Right cardiac atrium (tissue), 5 donors: ENCODE measurements at regions not wholly inside any gene's neighbourhood (a gene's known extent, or its start where the extent isn't known, plus 50 kb on each side); places are given as distances from the start of the nearest gene placed in this dataset.
"Not testable (repeated sequence)": the region's sequence is repeated elsewhere in the genome, so short reads cannot be mapped to it uniquely, and the experiment has no call there.

Experiments used
- ATAC-seq, 2 donors: fragments of 200-7000 bp; cut with Tn5 transposase; one replicate each; pipeline versions ENCODE4 v1.8.0 to v1.9.1; 2020; ENCODE audit warnings: moderate library complexity in 2 of 2, mild to moderate bottlenecking in 1 of 2
- DNase-seq, 3 donors: peaks; one replicate each; pipeline ENCODE4 v3.0.0-alpha.2; 2020
- H3K27ac ChIP-seq: one replicate; pipeline ENCODE4 v1.5.1; 2013; ENCODE audit warnings: mild to moderate bottlenecking, low read length, control low read depth, moderate library complexity
- H3K27me3 ChIP-seq: one replicate; pipeline ENCODE4 v1.6.1; 2013; ENCODE audit not compliant: control insufficient read depth, insufficient read depth
- H3K4me1 ChIP-seq: one replicate; pipeline ENCODE4 v1.6.1; 2013; ENCODE audit warnings: low read length; ENCODE audit not compliant: control insufficient read depth, insufficient read depth
- H3K4me3 ChIP-seq: one replicate; pipeline ENCODE4 v1.5.1; 2013; ENCODE audit warnings: low read length, control low read depth
- H3K9me3 ChIP-seq: one replicate; pipeline ENCODE4 v1.6.1; 2013; ENCODE audit warnings: low read length; ENCODE audit not compliant: control insufficient read depth
- WGBS: extraction: QIAGEN DNeasy Blood & Tissue Kit; methylation state at CpG from one replicate; pipeline ENCODE4 v1.1.7; 2013; 5-methylcytosine and 5-hydroxymethylcytosine counted together
- intact Hi-C, 4 donors: fragments of 100-400 bp; cut with DNase I; formaldehyde crosslinking; loops; one replicate each; pipeline versions ENCODE4 v1.11.0 to v1.14.0; 2022 to 2023
- donor health status: healthy with polysubstance abuse.
- donor health status: DM: no; HTN: yes; CAD: no.
- donor health status: DM: no; HTN: no; CAD: no.
- donor health status: DM: no; HTN: yes; CAD: no; lungs with severe emphysema.
- donor health status: DM: yes; HTN: yes; CAD: no.

DNA sequence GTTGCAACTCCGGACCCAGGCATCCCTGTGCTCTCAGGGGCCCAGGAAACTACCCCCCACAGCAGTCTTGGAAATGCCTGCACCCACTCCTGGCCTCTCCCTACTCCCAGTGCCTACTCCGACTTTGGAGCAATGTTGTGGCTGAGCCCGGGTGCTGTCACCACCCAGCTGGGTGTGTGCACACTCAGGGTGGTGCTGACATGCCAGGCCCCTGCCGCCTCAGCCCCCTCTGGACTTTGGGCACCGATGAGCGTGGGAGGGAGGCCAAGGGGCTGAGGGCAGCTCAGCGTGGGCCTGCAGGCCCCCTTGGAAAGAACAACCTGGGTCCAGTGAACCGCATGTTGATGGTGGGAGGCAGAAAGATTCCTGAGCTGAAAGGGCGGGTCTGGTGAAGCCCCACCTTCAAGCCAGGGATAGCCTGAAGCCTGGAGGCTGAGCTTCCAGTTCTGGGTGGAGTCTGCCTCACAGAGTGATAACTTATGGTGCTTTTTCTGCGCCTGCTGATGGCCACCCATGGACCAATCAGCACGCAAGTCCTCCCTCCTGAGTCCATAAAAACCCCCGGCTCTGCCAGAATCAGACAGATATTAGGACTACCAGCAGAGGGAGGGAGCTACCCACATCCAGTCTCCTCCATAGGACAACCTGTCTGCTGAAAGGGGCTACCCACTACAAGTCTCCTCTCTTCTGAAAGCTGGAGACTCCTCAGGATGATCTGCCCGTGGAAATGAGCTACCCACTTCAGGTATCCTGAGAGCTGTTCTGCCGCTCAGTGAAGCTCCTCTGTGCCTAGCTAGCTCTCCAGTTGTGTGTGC lies 380.4 kb upstream of the SORCS1 start:
- ATAC-seq (no peak), DNase-seq (peak in 1 of 3 donors; percentile 39)
- H3K9me3 ChIP-seq: no peaks in the 10 kb centered on the region
- no peak overlapping the region for H3K27ac ChIP-seq
- H3K27me3 ChIP-seq: no peaks in the 10 kb centered on the region
- 87% methylated on average over 14 of the region's 14 CpGs for WGBS
- no peak overlapping the region for H3K4me3 ChIP-seq
- intact Hi-C loops: no loop called here
- no peaks in the 10 kb centered on the region for H3K4me1 ChIP-seq

DNA sequence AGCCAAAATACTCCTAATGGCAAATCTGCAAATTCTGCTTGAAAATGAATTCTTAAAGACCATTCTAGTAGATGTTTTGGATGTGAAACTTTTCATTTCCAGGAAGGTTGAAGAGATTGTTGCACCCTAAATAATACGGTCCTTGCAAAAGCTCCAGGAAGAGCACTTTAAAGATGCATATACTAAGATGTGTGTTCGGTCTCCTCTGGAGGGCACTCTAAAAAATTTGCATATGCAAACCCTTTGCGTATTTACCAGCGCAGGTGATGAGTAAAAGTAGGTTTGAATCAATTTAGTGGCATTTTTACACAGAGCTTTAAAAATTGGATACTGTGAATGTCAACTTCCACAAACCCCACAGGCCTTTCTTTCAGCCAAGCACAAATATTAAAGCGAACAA lies 378.1 kb upstream of the SORCS1 start:
- no peak overlapping the region for H3K4me3 ChIP-seq
- intact Hi-C loops: no loop called here
- H3K9me3 ChIP-seq: no peaks in the 10 kb centered on the region
- no peak overlapping the region for H3K27ac ChIP-seq
- no peaks in the 10 kb centered on the region for H3K27me3 ChIP-seq
- WGBS: 71% methylated on average over 5 of the region's 5 CpGs
- ATAC-seq (no peak), DNase-seq (no peak)
- no peaks in the 10 kb centered on the region for H3K4me1 ChIP-seq

DNA sequence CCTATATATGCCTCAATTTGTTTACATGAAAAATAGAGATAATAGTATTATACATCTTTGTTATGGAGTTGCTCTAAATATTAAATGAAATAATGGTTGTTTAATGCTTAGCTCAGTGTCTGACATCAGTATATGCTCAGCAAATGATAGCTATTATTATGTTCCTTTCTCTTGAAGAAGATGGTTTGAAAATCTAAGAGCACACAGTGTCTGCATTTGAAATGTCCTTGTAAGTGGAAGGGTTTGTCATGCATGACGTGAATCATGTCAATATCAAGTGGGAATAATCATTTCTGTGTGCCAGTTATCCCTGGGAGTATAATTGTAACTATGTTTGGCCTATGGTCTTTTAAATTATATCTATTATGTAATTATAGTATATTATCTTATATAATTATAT lies 377.5 kb upstream of the SORCS1 start:
- ATAC-seq: no peak
- Histone ChIP-seq H3K4me3 (no peak overlapping the region), H3K9me3 (no peaks in the 10 kb centered on the region), H3K27ac (no peak overlapping the region), H3K27me3 (no peaks in the 10 kb centered on the region), H3K4me1 (no peaks in the 10 kb centered on the region)
- intact Hi-C loops: no loop called here
- 79% methylated on average over 1 of the region's 1 CpG for WGBS
- DNase-seq: no peak

DNA sequence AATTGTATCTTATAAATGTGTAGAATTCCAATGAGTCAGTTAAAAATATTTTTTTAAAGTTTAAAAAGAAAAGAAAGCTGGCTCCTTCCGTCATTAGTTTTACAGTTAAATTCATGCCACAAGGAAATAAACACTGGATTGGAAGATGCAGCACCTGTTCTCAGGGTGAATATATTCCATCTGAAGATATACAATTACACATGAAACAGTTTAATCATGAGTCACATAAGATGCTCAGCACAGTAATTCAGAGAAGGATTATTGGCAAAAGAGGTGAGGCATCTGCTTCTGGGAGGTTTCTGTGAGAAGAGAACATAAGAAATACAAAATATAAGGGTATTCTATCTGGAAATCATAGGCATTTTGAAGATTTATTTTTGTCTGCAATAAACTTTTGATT lies 376.5 kb upstream of the SORCS1 start:
- no peaks in the 10 kb centered on the region for H3K4me1 ChIP-seq
- DNase-seq (no peak), ATAC-seq (no peak)
- H3K27ac ChIP-seq: no peak overlapping the region
- intact Hi-C loops: no loop called here
- no peak overlapping the region for H3K4me3 ChIP-seq
- H3K27me3 ChIP-seq: no peaks in the 10 kb centered on the region
- WGBS: 89% methylated on average over 1 of the region's 1 CpG
- no peaks in the 10 kb centered on the region for H3K9me3 ChIP-seq

DNA sequence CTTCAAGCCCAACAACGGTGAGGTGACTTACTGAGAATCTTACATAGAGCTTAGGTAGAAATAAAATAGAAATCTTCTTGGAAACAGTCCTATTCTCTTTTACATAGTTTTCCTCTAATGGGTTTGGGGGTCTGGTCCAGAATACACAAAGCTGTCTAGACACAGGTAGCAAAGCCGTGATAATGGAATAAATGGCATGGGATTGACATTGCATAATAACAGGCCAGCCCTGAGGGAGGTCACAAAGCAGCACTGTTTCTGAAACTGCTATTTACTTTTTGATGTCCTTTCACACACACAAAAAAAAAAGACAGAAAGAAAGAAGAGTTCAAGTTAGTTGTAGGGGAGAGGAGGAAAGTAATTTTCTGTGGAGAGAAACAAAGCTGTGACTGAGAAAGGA lies 364.8 kb upstream of the SORCS1 start:
- WGBS: 73% methylated on average over 2 of the region's 2 CpGs
- intact Hi-C loops: no loop called here
- DNase-seq: no peak

DNA sequence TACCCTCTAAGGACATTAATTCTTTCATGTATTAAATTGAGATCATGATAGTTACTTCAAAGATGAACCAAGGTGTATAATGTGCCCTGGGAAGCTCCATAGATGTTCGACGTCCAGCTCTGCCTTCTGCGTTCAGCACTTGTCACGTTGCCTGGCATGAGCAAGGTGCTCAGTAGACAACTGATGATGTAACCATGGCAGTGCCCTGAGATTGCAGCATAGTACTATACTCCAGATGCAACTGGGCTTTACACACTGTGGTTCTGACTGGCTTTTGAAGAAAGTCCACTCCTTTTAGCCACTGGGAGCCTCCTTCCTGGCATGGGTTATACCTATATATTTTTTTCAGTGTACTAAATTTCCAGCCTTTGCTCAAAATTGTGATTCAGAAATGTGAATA lies 355.8 kb upstream of the SORCS1 start:
- intact Hi-C loops: no loop called here

More for the DNA sequence above, 364.8 kb upstream of the SORCS1 start:
- no peak overlapping the region for H3K4me3 ChIP-seq
- H3K27ac ChIP-seq: no peak overlapping the region
- no peaks in the 10 kb centered on the region for H3K27me3 ChIP-seq
- H3K9me3 ChIP-seq: no peaks in the 10 kb centered on the region
- ATAC-seq: no peak
- no peaks in the 10 kb centered on the region for H3K4me1 ChIP-seq

DNA sequence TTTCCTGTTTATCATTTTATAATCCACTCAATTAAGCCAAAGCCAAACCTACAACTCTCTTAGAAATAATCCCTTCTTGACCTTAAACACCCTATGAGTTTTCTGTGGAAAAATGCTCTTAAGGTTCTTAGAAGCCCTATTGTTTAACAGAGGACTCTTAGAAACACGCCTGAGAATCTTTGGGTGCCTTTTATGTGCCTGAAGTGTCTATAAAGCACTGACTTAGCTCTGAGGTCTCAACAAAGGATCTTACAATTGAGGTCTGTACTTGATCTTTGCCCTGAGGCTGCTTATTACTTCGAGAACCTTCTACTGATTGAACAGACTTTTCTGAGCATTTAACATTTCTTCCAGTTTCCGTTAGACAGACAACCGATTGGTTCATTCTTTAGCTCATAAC lies 353.3 kb upstream of the SORCS1 start:
- Histone ChIP-seq H3K9me3 (no peaks in the 10 kb centered on the region), H3K4me3 (no peak overlapping the region), H3K27ac (no peak overlapping the region), H3K4me1 (no peaks in the 10 kb centered on the region), H3K27me3 (no peaks in the 10 kb centered on the region)
- WGBS: 80% methylated on average over 4 of the region's 4 CpGs
- DNase-seq (no peak), ATAC-seq (no peak)
- intact Hi-C loops: no loop called here

More for the DNA sequence above, 355.8 kb upstream of the SORCS1 start:
- ATAC-seq (no peak), DNase-seq (no peak)
- H3K27me3 ChIP-seq: no peaks in the 10 kb centered on the region
- no peaks in the 10 kb centered on the region for H3K4me1 ChIP-seq
- no peaks in the 10 kb centered on the region for H3K9me3 ChIP-seq
- no peak overlapping the region for H3K27ac ChIP-seq
- no peak overlapping the region for H3K4me3 ChIP-seq
- 84% methylated on average over 4 of the region's 4 CpGs for WGBS

DNA sequence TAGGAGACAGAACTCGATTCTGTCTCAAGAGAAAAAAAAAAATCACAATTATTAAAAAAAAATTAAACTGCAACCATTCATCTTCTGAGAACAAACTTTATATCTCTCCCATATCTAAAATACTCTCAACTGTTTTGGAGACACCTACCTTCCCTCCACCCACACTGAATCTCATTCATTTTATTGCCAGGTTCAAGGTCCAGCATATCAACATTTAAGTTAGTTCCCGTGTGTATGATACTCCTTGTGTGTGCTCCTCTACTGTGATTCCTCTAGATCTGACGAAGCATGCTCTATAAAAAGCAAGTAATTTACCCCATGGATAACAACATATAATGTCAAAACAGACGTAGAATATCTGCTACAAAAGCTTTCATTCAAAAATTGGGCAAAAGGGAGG lies 351.8 kb upstream of the SORCS1 start:
- no peak for DNase-seq
- H3K4me1 ChIP-seq: no peaks in the 10 kb centered on the region
- WGBS: 77% methylated on average over 4 of the region's 4 CpGs
- no peak for ATAC-seq
- no peak overlapping the region for H3K27ac ChIP-seq
- no peaks in the 10 kb centered on the region for H3K9me3 ChIP-seq
- H3K27me3 ChIP-seq: no peaks in the 10 kb centered on the region
- intact Hi-C loops: no loop called here
- H3K4me3 ChIP-seq: no peak overlapping the region

DNA sequence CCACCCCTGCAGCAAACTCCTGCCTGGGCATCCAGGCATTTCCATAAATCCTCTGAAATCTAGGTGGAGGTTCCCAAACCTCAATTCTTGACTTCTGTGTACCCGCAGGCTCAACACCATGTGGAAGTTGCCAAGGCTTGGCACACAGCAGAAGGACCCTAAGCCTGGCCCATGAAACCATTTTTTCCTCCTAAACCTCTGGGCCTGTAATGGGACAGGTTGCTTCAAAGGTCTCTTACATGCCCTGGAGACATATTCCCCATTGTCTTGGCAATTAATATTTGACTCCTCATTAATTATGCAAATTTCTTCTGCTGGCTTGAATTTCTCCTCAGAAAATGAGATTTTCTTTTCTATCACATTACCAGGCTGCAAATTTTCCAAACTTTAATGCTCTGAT lies 339.5 kb upstream of the SORCS1 start:
- DNase-seq, H3K27ac ChIP-seq, intact Hi-C loops, H3K9me3 ChIP-seq, H3K4me1 ChIP-seq, ATAC-seq, H3K27me3 ChIP-seq, H3K4me3 ChIP-seq: not testable (repeated sequence)
- WGBS: 46% methylated on average over 1 of the region's 1 CpG

DNA sequence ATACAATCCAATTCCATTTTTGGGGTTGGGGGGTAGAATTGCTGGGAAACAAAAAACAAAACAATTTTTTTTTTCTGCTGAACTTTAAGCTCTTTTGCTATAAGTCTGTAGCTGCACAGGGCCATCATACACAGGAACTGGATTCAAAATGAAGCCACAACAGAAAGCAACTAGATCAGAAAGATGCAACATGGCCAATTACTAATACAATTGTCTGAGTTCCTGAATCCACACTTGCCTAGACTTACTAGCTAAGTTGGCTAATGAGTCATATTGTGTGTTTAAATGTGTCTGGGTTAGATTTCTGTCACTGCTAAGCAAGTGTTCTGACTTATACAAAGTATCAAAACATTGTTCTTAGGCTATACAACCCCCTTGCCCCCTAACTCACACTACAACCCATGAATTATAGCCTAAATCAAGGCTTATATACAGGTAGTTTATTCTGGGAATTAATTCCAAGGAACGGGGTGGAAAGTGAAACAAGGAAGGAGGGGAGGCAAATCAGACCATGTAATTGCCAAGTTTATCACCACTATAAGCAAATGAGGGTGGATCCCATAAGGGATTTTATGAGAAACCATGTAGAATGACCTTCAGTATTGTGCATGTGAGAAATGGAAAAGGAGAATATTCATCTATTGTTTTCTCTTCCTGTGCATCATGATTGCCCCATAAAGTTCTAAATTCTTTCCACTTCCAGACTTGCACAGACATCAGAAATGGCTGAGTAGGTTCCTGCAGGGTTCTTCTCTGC lies 337.9 kb upstream of the SORCS1 start:
- intact Hi-C loops: no loop called here
- no peaks in the 10 kb centered on the region for H3K4me1 ChIP-seq
- WGBS: 73% methylated on average over 1 of the region's 1 CpG
- H3K9me3 ChIP-seq: peaks cover 2% of the 10 kb centered on the region
- ATAC-seq (no peak), DNase-seq (no peak)
- H3K4me3 ChIP-seq: no peak overlapping the region
- no peak overlapping the region for H3K27ac ChIP-seq
- no peaks in the 10 kb centered on the region for H3K27me3 ChIP-seq

DNA sequence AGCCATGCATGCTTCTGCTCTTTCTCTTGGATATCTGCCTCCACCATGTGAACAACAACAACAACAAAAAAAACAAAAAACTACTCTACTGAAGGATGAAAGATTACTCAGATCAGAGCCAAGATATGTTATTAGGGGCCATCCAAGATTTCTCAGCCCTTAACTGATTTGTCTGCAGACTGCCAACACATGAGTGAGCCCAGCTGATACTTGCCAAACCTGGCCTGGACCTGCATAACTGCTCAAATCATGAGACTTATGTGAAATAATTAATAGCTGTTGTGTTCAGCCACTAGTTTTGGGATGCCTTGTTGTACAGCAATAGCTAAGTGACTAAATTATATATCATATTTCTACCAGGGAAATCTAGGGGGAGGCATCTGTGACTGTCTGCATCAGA lies 334.5 kb upstream of the SORCS1 start:
- H3K27ac ChIP-seq: no peak overlapping the region
- ATAC-seq (no peak), DNase-seq (no peak)
- no peaks in the 10 kb centered on the region for H3K27me3 ChIP-seq
- no peak overlapping the region for H3K4me3 ChIP-seq
- no peaks in the 10 kb centered on the region for H3K4me1 ChIP-seq
- H3K9me3 ChIP-seq: peaks cover 1% of the 10 kb centered on the region
- intact Hi-C loops: no loop called here
